ENCODE measurements at regions not wholly inside any gene's neighbourhood (a gene's known extent, or its start where the extent isn't known, plus 50 kb on each side); places are given as distances from the start of the nearest gene placed in this dataset.

GRCh38 chr3:18870642-18871041 lies 277.7 kb upstream of the KCNH8 start:
- TF ChIP-seq EZH2phosphoT487 (IDR thresholded peaks at IDR 0.05; ENCODE audit: insufficient read depth, low read depth) (no peak), EZH2 (IDR thresholded peaks at IDR 0.05; ENCODE audit: insufficient read depth, poor library complexity, severe bottlenecking) (no peak)

Measured in GM23248 (cell line).